ENCODE measurements at regions not wholly inside any gene's neighbourhood (a gene's known extent, or its start where the extent isn't known, plus 50 kb on each side); places are given as distances from the start of the nearest gene placed in this dataset.
"Not testable (repeated sequence)": the region's sequence is repeated elsewhere in the genome, so short reads cannot be mapped to it uniquely, and the experiment has no call there.

DNA sequence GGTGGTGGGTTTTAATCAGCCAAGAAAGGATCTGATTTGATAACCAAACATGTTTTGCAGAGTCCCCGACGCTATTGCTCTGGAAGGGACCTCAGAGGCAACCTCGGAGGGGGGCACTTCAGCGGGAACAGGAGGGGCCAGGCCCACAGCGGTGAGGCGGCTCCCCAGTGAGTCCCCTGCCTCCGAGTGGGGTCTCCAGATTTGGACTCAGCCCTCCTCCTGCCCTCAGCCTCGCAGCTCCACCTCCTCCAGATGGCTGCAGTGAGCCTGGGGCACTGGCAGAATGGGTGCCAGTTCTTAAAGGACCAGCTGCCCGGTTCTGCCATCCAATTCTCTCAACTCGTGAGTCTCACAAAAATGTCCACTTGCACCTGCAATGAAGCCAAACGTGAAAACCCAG lies 61.0 kb upstream of the NANOS1 start:
- DNase-seq = no peak

DNA sequence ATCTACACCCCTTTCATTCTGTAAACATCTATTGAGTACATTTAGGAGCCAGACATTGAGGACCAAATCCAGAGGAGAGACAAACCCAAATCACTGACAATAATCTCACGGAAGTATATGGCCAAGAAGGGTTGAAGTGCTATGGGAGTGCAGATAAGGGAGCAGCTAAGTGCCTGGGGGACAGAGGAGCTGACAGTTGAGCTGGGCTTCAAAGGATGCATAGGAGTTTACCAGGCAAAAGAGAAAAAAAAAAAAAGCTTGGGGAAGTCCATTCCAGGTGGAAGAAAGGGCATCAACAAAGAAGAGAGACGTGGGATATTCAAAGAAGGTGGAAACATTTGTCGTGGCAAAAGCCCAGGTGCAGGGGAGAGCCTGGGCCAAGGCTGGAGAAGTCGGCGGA lies 60.5 kb upstream of the NANOS1 start:
- no peak for DNase-seq

DNA sequence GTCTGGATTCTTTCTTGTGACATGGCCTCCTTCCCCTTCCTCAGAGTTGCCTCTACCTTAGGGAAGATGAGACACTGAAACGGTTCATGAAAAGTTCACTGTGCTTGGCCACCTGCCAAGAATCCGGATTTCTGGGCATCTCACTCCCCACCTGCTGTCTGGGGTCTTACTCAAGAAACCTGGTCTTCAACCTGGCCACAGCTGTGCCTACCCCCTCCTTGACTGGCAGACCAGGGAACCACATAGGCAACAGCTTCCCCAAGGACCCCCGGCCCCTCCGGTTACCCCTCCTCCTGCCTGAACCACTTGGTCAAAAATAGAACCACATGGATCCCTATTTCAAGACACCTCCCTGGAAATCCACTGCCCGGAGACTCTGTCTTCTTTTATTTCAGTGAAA lies 58.7 kb upstream of the NANOS1 start:
- no peak for DNase-seq

DNA sequence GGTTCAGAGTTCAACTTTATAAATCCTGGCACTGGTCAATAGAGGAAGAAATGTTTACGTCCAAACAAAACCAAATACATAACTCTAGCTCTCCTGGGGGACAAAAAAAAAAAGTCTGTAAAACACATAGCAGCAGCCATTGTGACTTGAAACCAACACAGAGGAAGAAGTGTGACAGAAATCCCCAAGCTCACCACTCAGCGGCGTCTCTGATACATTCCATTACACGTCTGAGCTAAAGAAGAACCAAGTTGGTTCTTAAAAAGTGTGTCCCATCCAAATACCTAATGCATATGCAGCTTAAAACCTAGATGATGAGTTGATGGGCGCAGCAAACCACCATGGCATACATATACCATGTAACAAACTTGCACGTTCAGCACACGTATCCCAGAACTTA lies 58.3 kb upstream of the NANOS1 start:
- DNase-seq = no peak

DNA sequence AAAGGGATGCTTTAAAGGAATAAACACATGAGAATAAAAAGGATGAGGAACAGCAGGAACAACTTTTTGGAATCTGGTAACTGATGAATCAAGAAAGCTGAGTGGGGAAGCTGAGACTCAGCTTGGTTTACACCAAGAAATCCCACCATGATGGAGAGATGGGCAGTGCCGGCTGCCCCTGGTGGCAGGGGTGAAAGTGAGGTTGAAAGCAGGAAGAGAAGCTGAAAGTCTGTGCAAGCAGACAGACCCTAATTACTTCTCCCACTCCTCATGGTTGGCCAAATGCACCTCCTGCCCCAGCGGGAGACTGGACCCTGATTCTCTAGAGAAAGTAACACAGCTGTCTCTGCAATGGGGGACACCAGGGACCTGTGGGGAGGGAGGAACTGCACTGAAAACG lies 57.6 kb upstream of the NANOS1 start:
- no peak for DNase-seq

DNA sequence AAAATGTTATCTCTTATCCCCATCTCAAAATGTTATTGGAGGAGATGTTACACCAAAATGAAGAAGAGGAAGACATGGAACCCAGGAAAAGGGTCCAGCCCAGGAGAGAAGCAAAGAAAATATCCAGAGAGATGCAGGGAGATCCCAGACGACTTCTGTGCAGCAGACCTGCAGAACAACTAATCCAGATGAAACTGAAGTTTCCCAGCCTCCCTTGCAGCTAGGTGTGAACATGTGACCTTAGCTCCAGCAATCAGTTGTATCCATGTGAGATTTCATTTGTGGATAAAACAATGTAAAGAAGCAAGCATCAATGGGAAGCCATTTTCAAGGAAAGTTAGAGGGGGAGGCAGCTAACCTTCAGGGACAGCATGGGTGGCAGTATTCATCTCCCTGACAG lies 55.8 kb upstream of the NANOS1 start:
- no peak for DNase-seq

DNA sequence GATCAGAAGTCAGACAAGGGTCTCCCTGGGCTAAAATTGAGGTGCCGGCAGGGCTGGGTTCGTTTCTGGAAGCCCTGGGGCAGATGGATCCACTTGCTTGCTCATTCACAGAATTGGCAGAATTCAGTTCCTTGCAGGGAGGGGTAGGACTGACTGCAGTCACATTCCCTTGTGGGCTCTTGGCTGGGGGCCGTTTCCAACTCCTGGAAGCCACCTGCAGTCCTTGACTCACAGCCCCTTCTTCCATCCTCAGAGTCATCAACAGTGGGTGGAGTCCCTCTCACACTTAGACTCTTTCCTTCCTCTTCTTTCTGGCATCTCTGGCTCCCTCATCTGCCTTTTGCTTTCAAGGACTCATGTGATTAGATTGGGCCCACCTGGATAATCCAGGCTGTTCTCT lies 54.6 kb upstream of the NANOS1 start:
- DNase-seq = no peak

DNA sequence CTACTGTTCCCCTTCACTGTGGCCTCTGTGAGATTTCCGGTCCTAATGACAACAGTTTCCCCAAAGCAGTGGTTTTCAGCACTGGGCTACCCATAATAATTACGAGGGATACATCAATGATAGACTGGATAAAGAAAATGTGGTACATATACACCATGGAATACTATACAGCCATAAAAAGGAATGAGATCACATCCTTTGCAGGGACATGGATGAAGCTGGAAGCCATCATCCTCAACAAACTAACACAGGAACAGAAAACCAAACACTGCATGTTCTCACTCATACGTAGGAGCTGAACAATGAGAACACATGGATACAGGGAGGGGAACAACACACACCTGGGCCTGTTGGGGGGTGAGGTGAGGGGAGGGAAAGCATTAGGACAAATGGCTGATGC lies 53.3 kb upstream of the NANOS1 start:
- DNase-seq = not testable (repeated sequence)

DNA sequence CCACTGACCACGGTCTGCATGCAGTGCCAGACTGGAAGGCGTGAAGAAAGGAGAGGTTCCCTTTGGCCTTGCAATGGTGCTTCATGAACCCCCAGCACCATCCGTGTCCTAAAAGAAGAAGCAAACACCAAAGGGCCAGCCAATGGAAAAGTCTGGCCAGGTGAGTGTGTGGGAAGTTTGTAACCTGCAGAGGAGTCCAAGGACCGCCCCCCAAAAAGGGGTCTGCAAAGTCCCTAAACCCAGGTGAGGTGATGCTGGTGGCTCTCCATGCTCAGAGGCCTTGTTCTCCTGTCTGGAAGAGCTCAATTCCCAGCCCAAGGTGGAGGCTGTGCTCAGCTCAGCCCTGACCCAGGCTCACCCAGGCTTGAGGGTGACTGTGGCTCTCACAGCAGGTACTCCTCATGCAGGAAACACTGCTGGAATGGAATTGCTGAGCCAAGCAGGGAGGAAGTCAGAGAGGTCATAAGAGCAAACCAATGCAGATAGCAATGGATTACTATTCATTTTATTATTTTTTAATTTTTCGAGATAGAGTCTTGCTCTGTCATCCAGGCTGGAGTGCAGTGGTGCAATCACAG lies 52.4 kb upstream of the NANOS1 start:
- DNase-seq = no peak

DNA sequence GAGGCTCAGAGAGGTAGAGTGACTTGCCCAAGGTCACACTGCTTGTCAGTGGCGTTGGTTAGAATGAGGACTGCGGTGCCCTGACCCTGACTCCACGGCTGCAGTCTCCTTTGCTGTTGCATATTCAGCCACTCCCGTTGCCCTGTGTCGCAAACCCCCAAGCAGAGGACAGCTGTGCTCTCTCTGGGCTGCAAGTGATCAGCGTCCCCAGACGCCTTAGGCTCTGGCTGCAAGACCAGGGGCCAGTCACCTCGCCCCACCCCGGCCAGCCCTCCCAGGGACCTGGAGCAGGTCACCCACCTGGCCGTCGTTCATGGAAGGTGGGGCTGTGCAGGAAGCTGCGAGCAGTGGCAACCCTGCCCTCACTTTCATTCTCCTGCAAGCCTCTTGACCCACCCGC lies 51.7 kb upstream of the NANOS1 start:
- no peak for DNase-seq

DNA sequence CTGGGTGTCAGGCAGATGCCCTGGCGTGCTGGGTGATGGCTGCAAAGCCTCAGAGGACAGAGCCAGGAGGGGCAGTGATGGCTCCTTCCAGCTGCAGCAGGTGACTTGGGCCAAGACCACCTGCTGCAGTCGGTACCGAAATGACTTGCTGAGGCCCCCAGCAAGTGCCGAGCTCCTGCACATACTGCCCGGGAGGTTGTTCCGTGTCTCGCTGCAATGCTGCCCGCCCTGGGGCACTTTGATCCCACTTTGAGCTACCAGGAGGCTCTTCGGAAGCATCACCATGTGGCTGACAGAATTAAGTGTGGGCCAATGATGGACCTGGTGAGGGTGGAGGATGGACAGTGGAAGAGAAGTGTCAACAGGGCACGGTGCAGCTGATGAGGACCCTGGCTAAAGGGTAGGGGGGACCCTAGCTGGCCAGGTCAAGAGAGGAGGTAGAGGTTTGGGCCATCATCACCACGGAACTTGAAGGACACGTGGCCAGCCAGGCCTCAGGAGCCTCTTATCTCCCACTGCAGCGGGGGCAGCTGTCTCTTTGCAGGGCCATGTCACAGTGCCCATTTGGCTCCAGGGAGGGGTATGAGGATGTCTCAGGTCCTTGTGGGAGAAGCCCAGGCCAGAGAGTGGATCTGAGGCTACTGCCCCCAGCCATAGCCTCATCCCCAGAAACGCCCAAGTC lies 51.1 kb upstream of the NANOS1 start:
- no peak for DNase-seq

DNA sequence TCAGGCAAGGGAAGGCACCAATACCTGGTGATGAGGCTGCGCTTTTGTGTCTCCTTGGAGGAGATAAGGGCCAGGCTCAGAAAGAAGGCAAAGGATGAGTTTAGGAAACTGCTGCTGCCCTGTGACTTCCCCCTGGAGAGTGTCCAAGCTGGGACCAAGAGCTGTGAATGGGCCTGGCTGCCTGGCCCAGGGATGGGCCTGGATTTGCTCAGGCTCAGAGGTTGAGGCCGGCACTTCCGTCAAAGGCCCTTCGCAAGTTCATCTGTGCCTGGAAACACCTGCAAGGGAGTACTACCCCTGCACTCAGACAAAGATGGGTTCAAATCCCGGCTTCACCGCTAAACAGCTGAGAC lies 50.5 kb upstream of the NANOS1 start:
- DNase-seq = no peak

DNA sequence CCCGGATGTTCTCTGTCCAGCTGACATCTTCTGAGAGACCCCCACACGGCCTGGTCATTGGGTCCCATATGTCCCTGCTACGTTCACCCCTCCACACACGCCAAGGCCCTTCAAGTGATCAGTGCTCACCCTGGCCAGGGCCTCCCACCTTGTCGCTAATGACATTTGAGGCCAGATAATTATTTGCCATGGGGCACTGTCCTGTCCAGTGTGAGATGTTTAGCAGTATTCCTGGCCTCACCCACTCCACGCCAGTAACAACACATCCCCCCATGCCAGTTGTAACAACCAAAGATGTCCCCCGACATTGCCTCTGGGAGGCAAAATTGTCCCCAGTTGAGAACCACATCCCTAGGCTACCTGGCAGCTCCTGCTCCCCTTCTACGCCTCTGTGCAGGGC lies 49.9 kb upstream of the NANOS1 start:
- DNase-seq = no peak

All from stimulated activated CD4-positive, alpha-beta T cell treated with anti-CD3 and anti-CD28 coated beads, Interleukin-2, amount 100 ng/mL, for 48 hours (primary cell).